ENCODE measurements at regions not wholly inside any gene's neighbourhood (a gene's known extent, or its start where the extent isn't known, plus 50 kb on each side); places are given as distances from the start of the nearest gene placed in this dataset.
"Not testable (repeated sequence)": the region's sequence is repeated elsewhere in the genome, so short reads cannot be mapped to it uniquely, and the experiment has no call there.

DNA sequence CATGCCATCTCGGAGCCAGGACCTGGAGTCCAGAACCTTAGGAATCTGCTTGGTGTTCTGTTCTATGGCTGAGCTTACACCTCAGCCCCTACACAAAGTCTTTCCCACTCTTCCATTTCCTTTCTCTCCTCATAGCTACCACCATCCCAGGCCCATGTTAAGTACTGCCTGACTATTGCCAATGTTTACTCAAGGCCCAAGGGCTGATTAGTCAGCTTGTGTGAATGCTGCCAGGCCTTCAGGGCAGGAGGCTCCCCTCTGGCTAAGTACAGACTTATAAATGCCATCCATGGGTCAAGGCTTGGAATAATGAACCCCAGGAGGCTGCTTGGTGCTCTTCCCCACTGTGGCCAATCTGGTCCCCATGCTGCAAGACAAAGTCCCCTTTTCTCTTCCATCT lies 411.6 kb upstream of the MAGEB18 start:
- peak; percentile 25 for DNase-seq (ENCODE audit: low read depth)
- TF ChIP-seq, protein P1, sequence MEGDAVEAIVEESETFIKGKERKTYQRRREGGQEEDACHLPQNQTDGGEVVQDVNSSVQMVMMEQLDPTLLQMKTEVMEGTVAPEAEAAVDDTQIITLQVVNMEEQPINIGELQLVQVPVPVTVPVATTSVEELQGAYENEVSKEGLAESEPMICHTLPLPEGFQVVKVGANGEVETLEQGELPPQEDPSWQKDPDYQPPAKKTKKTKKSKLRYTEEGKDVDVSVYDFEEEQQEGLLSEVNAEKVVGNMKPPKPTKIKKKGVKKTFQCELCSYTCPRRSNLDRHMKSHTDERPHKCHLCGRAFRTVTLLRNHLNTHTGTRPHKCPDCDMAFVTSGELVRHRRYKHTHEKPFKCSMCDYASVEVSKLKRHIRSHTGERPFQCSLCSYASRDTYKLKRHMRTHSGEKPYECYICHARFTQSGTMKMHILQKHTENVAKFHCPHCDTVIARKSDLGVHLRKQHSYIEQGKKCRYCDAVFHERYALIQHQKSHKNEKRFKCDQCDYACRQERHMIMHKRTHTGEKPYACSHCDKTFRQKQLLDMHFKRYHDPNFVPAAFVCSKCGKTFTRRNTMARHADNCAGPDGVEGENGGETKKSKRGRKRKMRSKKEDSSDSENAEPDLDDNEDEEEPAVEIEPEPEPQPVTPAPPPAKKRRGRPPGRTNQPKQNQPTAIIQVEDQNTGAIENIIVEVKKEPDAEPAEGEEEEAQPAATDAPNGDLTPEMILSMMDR (IDR thresholded peaks at IDR 0.05; ENCODE audit: control insufficient read depth, extremely low read depth, insufficient read depth): no peak
- H3K4me3 ChIP-seq (ENCODE audit: low read depth, low read length): no peak overlapping the region

DNA sequence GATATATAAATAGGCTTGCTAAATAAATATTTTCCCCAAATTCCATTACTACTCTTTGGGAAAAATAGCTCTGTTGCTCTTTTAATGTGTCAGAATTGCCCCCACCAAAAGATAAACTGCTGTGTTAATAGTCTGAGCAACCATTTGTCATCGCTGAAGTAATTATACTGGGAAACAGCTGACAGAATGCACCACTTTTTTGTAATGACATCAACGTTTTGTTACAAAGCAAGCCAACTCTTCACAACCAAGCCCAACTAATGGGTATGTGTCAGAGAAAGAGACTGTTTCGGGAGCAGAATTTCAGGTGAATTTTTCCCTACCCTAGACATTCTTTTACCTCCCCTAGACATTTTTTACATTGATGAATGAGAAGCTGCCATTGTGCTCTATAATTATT lies 405.0 kb upstream of the MAGEB18 start:
- no peak for DNase-seq (ENCODE audit: low read depth)
- H3K4me3 ChIP-seq (ENCODE audit: low read depth, low read length): no peak overlapping the region
- TF ChIP-seq, protein P1 (IDR thresholded peaks at IDR 0.05; ENCODE audit: control insufficient read depth, extremely low read depth, insufficient read depth): no peak

DNA sequence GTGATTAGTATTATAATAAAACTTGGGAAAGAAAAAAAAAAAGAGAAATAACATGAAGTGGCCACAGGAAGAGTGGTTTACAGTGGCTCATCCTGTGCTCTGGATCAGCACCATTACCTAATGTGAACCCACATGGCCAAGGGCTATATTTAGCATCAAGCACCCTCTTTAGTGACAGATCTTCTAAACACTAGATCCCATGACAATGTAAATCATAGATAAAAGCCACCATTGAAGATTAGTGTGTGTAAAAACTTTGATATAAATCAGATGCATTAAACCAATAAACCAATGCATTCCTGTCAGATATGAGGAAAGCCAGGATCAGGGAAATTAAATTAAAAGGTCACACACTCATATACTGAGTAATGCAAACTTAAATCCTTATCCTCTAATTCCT lies 400.6 kb upstream of the MAGEB18 start:
- H3K4me3 ChIP-seq (ENCODE audit: low read depth, low read length): no peak overlapping the region
- DNase-seq (ENCODE audit: low read depth): no peak
- TF ChIP-seq, protein P1 (IDR thresholded peaks at IDR 0.05; ENCODE audit: control insufficient read depth, extremely low read depth, insufficient read depth): no peak

DNA sequence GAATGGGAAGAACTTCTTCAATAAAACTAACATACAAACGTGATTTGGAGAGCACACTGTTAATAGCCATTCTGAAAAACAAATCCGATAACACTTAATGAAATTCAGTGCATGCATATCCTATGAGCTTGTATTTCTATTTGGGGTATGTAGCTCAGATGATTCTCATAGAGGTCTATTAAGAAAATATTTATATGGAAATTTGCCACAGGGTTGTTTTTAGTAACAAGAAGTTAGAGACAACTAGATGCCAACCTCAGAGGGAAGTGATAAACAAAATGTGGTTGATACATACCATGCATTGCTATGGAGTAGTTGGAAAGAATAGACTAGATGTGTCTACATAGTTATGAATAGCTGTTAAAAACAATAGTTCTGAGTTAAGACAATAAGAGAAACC lies 395.8 kb upstream of the MAGEB18 start:
- TF ChIP-seq, protein P1 (IDR thresholded peaks at IDR 0.05; ENCODE audit: control insufficient read depth, extremely low read depth, insufficient read depth): no peak
- DNase-seq (ENCODE audit: low read depth): no peak
- H3K4me3 ChIP-seq (ENCODE audit: low read depth, low read length): no peak overlapping the region

DNA sequence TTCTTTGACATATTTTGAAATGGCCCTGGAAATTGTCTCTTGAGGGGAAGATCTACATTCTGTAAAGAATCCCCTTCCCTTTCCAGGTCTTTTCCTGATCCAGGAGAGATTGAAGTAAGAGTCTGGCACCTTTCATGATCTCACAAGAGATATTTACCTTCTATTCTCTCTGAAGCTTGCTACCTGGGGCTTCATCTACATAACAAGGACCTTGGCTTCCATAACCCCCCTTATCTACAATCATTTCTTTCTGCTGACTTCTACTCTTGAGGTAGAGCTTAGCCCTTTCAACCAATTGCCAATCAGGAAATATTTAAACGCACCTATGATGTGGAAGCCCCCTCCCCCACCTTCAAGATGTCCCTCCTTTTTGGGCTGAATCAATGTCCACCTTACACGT lies 383.7 kb upstream of the MAGEB18 start:
- DNase-seq (ENCODE audit: low read depth): no peak
- TF ChIP-seq, protein P1 (IDR thresholded peaks at IDR 0.05; ENCODE audit: control insufficient read depth, extremely low read depth, insufficient read depth): no peak
- H3K4me3 ChIP-seq (ENCODE audit: low read depth, low read length): no peak overlapping the region

DNA sequence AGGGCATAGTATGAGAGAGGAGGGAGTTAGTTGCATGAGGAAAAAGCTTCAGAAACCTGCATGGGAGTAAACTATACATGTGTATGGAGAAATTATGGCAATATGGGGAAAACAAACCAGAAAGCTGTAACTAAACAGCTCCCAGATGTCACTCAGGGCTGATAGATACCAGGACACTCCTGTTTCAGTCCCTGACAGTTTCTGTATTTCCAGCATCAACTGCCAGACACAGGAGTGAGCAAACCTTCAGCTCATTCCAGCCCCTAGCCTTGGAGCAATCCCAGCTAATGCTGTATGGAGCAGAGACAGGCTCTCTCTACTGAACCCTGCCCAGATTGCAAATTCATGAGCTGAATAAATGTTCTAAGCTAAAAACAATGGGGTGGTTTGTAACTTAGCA lies 382.9 kb upstream of the MAGEB18 start:
- TF ChIP-seq, protein P1 (IDR thresholded peaks at IDR 0.05; ENCODE audit: control insufficient read depth, extremely low read depth, insufficient read depth): no peak
- DNase-seq (ENCODE audit: low read depth): no peak
- H3K4me3 ChIP-seq (ENCODE audit: low read depth, low read length): no peak overlapping the region

DNA sequence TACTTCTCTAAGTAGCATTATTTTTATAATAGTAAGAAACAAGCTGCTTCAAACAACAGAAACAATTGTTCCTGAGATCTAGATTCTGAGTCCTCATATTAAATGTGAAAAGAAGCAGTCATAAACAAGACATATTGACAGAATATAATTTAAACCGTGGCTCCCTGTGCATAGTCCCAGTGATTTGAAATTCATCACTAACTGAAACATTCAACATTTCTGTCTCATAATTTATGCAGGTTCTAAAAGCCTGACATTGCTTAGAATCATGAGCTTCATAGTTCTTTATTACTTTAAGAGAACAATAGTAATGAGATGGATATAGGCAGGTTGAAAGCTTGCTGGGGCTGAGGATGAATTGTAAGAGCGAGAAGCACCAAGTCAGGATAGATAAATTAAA lies 375.5 kb upstream of the MAGEB18 start:
- no peak overlapping the region for H3K4me3 ChIP-seq (ENCODE audit: low read depth, low read length)
- TF ChIP-seq, protein P1 (IDR thresholded peaks at IDR 0.05; ENCODE audit: control insufficient read depth, extremely low read depth, insufficient read depth): no peak
- no peak for DNase-seq (ENCODE audit: low read depth)

DNA sequence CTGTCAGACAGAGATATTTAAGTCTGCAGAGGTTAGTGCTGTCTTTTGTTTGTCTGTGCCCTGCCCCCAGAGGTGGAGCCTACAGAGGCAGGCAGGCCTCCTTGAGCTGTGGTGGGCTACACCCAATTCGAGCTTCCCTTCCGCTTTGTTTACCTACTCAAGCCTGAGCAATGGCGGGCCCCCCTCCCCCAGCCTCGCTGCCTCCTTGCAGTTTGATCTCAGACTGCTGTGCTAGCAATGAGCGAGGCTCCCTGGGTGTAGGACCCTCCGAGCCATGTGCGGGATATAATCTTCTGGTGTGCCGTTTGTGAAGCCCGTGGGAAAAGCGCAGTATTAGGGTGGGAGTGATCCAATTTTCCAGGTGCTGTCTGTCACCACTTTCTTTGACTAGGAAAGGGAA lies 366.3 kb upstream of the MAGEB18 start:
- not testable (repeated sequence) for DNase-seq (ENCODE audit: low read depth); H3K4me3 ChIP-seq (ENCODE audit: low read depth, low read length)

DNA sequence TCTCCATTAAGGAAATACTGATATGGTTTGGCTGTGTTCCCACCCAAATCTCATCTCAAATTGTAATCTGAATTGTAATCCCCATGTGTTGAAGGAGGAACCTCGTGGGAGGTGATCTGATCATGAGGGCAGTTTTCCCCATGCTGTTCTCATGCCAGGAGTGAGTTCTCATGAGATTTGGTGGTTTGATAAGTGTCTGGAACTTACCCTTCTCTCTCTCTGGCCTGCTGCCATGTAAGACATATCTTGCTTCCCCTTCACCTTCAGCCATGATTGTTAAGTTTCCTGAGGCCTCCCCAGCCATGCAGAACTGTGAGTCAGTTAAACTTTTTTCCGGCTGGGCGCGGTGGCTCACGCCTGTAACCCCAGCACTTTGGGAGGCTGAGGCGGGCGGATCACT lies 340.3 kb upstream of the MAGEB18 start:
- not testable (repeated sequence) for DNase-seq (ENCODE audit: low read depth); H3K4me3 ChIP-seq (ENCODE audit: low read depth, low read length)

Measured in LNCaP clone FGC (cell line).